Gastrocnemius medialis (tissue), 4 donors: ENCODE measurements at regions not wholly inside any gene's neighbourhood (a gene's known extent, or its start where the extent isn't known, plus 50 kb on each side); places are given as distances from the start of the nearest gene placed in this dataset.

Experiments used
- POLR2A ChIP-seq, 2 donors: fragments of 450-650 bp; IDR thresholded peaks; one replicate each; pipeline ENCODE4 v1.6.1; 2017; ENCODE audit warnings: antibody characterized with exemption in 2 of 2, mild to moderate bottlenecking in 2 of 2, moderate library complexity in 2 of 2
- TF ChIP-seq, protein P1 (sequence below), 5 experiments: fragments of 450-650 bp in 3 of 5; fragments of 200-600 bp in 2 of 5; sonication (generic) in 2 of 5; IDR thresholded peaks in 4 of 5; conservative IDR thresholded peaks in 1 of 5; 1 replicate in 4 of 5; 2 replicates in 1 of 5; pipeline ENCODE4 v1.5.1; 2016 to 2019; ENCODE audit warnings: antibody characterized with exemption in 5 of 5, mild to moderate bottlenecking in 3 of 5, moderate library complexity in 3 of 5

DNA sequence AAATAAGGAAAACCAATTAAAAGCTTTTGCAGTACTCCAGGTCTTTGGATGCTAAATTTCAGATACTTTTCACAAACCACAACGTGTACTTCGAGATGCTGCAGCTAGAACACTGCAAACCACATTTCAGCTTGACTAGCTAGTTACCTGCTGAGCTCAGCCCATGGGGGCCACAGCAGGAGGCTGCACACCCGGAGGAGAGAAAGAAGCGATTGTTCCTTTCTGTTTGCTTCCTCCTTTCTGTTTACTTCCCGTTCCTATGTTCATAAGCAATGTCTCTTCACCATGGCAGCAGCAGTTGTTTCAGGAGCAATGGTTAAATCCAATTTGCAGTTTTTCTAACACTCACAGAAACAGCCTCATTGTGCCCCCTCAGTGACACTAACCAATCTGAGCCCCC is 225.6 kb upstream of the FGGY start:
- TF ChIP-seq, protein P1, sequence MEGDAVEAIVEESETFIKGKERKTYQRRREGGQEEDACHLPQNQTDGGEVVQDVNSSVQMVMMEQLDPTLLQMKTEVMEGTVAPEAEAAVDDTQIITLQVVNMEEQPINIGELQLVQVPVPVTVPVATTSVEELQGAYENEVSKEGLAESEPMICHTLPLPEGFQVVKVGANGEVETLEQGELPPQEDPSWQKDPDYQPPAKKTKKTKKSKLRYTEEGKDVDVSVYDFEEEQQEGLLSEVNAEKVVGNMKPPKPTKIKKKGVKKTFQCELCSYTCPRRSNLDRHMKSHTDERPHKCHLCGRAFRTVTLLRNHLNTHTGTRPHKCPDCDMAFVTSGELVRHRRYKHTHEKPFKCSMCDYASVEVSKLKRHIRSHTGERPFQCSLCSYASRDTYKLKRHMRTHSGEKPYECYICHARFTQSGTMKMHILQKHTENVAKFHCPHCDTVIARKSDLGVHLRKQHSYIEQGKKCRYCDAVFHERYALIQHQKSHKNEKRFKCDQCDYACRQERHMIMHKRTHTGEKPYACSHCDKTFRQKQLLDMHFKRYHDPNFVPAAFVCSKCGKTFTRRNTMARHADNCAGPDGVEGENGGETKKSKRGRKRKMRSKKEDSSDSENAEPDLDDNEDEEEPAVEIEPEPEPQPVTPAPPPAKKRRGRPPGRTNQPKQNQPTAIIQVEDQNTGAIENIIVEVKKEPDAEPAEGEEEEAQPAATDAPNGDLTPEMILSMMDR (IDR thresholded peaks at IDR 0.05 in 4 of 5, conservative IDR thresholded peaks at IDR 0.05 in 1 of 5): no peak
- TF ChIP-seq POLR2A (IDR thresholded peaks at IDR 0.05): no peak
